Stimulated activated CD8-positive, alpha-beta memory T cell treated with anti-CD3 and anti-CD28 coated beads, Interleukin-15, amount 100 ng/mL, for 4 hours (primary cell): ENCODE measurements at regions not wholly inside any gene's neighbourhood (a gene's known extent, or its start where the extent isn't known, plus 50 kb on each side); places are given as distances from the start of the nearest gene placed in this dataset.
"Not testable (repeated sequence)": the region's sequence is repeated elsewhere in the genome, so short reads cannot be mapped to it uniquely, and the experiment has no call there.

Experiments used
- DNase-seq, 2 donors: peaks; one replicate each; pipeline ENCODE4 v3.0.0-alpha.2; 2020; ENCODE audit warnings: low read depth in 2 of 2

GRCh38 chr3:30520699-30521098 is 85.7 kb upstream of the TGFBR2 start:
- no peak for DNase-seq

GRCh38 chr3:30521156-30521715 is 85.2 kb upstream of the TGFBR2 start:
- no peak for DNase-seq

GRCh38 chr3:30522476-30522875 is 83.9 kb upstream of the TGFBR2 start:
- DNase-seq: no peak

GRCh38 chr3:30523366-30523765 is 83.0 kb upstream of the TGFBR2 start:
- DNase-seq: no peak

- no peak for DNase-seq
These were observed 81.9 kb upstream of the TGFBR2 start for GRCh38 chr3:30524357-30525040.

- no peak for DNase-seq
These were observed 80.4 kb upstream of the TGFBR2 start for GRCh38 chr3:30526031-30526430.

GRCh38 chr3:30527186-30527585 is 79.2 kb upstream of the TGFBR2 start:
- no peak for DNase-seq

GRCh38 chr3:30527720-30528119 is 78.7 kb upstream of the TGFBR2 start:
- no peak for DNase-seq

GRCh38 chr3:30530084-30530483 is 76.3 kb upstream of the TGFBR2 start:
- no peak for DNase-seq

GRCh38 chr3:30531017-30531570 is 75.3 kb upstream of the TGFBR2 start:
- DNase-seq: no peak

- DNase-seq: no peak
These were observed 70.9 kb upstream of the TGFBR2 start for GRCh38 chr3:30535525-30535924.

GRCh38 chr3:30538791-30539190 is 67.6 kb upstream of the TGFBR2 start:
- no peak for DNase-seq

GRCh38 chr3:30539206-30539605 is 67.2 kb upstream of the TGFBR2 start:
- no peak for DNase-seq

- DNase-seq: no peak
These were observed 66.6 kb upstream of the TGFBR2 start for GRCh38 chr3:30539772-30540171.

- not testable (repeated sequence) for DNase-seq
These were observed 65.2 kb upstream of the TGFBR2 start for GRCh38 chr3:30541156-30541555.

GRCh38 chr3:30542897-30543296 is 63.5 kb upstream of the TGFBR2 start:
- no peak for DNase-seq

- no peak for DNase-seq
These were observed 61.6 kb upstream of the TGFBR2 start for GRCh38 chr3:30544812-30545211.

GRCh38 chr3:30546934-30547333 is 59.5 kb upstream of the TGFBR2 start:
- no peak for DNase-seq

- no peak for DNase-seq
These were observed 58.7 kb upstream of the TGFBR2 start for GRCh38 chr3:30547716-30548115.

GRCh38 chr3:30548600-30548999 is 57.8 kb upstream of the TGFBR2 start:
- no peak for DNase-seq

GRCh38 chr3:30549600-30549999 is 56.8 kb upstream of the TGFBR2 start:
- no peak for DNase-seq

GRCh38 chr3:30550246-30550645 is 56.2 kb upstream of the TGFBR2 start:
- no peak for DNase-seq

GRCh38 chr3:30551266-30551665 is 55.1 kb upstream of the TGFBR2 start:
- DNase-seq: no peak

GRCh38 chr3:30551927-30552326 is 54.5 kb upstream of the TGFBR2 start:
- no peak for DNase-seq
